HG03442 (cell line): ENCODE measurements at regions not wholly inside any gene's neighbourhood (a gene's known extent, or its start where the extent isn't known, plus 50 kb on each side); places are given as distances from the start of the nearest gene placed in this dataset.

Experiments used
- ATAC-seq: cut with Tn5 transposase; IDR thresholded peaks from one replicate; pipeline ENCODE4 v1.9.1; 2021; ENCODE audit warnings: mild to moderate bottlenecking, moderate library complexity; ENCODE audit not compliant: unreplicated experiment

GRCh38 chr4:181688872-181689271 is 554.3 kb upstream of the TENM3 start:
- ATAC-seq: no peak

GRCh38 chr4:181690498-181690897 is 552.7 kb upstream of the TENM3 start:
- ATAC-seq: no peak

GRCh38 chr4:181692965-181693364 is 550.2 kb upstream of the TENM3 start:
- ATAC-seq: no peak

GRCh38 chr4:181693517-181693916 is 549.7 kb upstream of the TENM3 start:
- no peak for ATAC-seq

- ATAC-seq: no peak
These were observed 545.0 kb upstream of the TENM3 start for GRCh38 chr4:181698221-181698620.

GRCh38 chr4:181701214-181701613 is 542.0 kb upstream of the TENM3 start:
- no peak for ATAC-seq

GRCh38 chr4:181701894-181702293 is 541.3 kb upstream of the TENM3 start:
- ATAC-seq: no peak

GRCh38 chr4:181702864-181703495 is 540.2 kb upstream of the TENM3 start:
- ATAC-seq: no peak

- no peak for ATAC-seq
These were observed 533.1 kb upstream of the TENM3 start for GRCh38 chr4:181710143-181710542.

- ATAC-seq: no peak
These were observed 531.8 kb upstream of the TENM3 start for GRCh38 chr4:181711387-181711786.

GRCh38 chr4:181728305-181728966 is 514.8 kb upstream of the TENM3 start:
- no peak for ATAC-seq

GRCh38 chr4:181731900-181732299 is 511.3 kb upstream of the TENM3 start:
- no peak for ATAC-seq

GRCh38 chr4:181737744-181738143 is 505.5 kb upstream of the TENM3 start:
- no peak for ATAC-seq

- ATAC-seq: no peak
These were observed 504.2 kb upstream of the TENM3 start for GRCh38 chr4:181739031-181739430.

GRCh38 chr4:181741513-181741912 is 501.7 kb upstream of the TENM3 start:
- no peak for ATAC-seq

GRCh38 chr4:181745933-181746625 is 497.1 kb upstream of the TENM3 start:
- no peak for ATAC-seq

GRCh38 chr4:181748581-181748980 is 494.6 kb upstream of the TENM3 start:
- no peak for ATAC-seq

- no peak for ATAC-seq
These were observed 490.7 kb upstream of the TENM3 start for GRCh38 chr4:181752516-181752915.

- no peak for ATAC-seq
These were observed 490.0 kb upstream of the TENM3 start for GRCh38 chr4:181753207-181753606.

GRCh38 chr4:181755846-181756245 is 487.4 kb upstream of the TENM3 start:
- no peak for ATAC-seq

GRCh38 chr4:181756451-181757095 is 486.6 kb upstream of the TENM3 start:
- no peak for ATAC-seq

- ATAC-seq: no peak
These were observed 486.1 kb upstream of the TENM3 start for GRCh38 chr4:181757098-181757497.
